ENCODE measurements at regions not wholly inside any gene's neighbourhood (a gene's known extent, or its start where the extent isn't known, plus 50 kb on each side); places are given as distances from the start of the nearest gene placed in this dataset.

DNA sequence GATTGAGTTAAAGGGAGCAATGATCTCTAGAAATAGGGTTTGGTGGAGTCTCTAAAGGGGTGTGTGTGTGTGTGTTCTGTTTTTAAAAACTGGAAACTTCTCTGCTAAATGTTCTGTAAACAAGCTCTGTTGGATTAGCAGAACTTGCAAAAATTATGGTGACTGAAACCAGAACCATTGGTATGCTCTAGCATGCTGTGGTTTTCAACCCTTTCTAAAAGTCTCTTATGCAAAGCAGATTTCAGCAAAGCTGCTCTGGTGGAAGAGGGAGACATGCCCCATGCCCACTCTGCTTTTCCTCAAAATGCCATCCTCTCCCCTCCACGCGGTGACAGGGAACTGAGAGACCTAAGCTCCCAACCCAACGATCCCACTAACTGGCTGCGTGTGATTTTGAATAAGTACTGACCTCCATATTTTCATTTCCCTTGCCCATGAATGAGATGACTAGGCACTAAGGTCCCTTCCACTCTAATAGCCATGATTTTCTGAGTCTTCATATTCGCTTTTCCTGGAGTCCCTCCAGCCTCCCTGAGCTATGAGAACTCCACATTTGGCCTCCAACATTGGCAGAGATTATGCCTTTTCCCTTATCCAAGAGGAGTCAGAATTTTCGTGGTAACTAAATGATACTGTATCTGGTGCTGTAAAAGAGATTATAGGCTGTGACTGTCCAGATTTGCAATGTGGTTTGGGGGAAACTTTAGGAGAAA lies 117.3 kb upstream of the PALS2 start (continued):
- TF ChIP-seq CBFB (IDR thresholded peaks at IDR 0.05; ENCODE audit: low read depth) (no peak), RELA (IDR thresholded peaks at IDR 0.05; ENCODE audit: borderline replicate concordance, partially characterized antibody) (no peak), TARDBP (IDR thresholded peaks at IDR 0.05; ENCODE audit: borderline replicate concordance) (no peak)
- TF ChIP-seq, protein P1, sequence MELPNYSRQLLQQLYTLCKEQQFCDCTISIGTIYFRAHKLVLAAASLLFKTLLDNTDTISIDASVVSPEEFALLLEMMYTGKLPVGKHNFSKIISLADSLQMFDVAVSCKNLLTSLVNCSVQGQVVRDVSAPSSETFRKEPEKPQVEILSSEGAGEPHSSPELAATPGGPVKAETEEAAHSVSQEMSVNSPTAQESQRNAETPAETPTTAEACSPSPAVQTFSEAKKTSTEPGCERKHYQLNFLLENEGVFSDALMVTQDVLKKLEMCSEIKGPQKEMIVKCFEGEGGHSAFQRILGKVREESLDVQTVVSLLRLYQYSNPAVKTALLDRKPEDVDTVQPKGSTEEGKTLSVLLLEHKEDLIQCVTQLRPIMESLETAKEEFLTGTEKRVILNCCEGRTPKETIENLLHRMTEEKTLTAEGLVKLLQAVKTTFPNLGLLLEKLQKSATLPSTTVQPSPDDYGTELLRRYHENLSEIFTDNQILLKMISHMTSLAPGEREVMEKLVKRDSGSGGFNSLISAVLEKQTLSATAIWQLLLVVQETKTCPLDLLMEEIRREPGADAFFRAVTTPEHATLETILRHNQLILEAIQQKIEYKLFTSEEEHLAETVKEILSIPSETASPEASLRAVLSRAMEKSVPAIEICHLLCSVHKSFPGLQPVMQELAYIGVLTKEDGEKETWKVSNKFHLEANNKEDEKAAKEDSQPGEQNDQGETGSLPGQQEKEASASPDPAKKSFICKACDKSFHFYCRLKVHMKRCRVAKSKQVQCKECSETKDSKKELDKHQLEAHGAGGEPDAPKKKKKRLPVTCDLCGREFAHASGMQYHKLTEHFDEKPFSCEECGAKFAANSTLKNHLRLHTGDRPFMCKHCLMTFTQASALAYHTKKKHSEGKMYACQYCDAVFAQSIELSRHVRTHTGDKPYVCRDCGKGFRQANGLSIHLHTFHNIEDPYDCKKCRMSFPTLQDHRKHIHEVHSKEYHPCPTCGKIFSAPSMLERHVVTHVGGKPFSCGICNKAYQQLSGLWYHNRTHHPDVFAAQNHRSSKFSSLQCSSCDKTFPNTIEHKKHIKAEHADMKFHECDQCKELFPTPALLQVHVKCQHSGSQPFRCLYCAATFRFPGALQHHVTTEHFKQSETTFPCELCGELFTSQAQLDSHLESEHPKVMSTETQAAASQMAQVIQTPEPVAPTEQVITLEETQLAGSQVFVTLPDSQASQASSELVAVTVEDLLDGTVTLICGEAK (IDR thresholded peaks at IDR 0.05; ENCODE audit: borderline replicate concordance): no peak

- intact Hi-C loops (cut with micrococcal nuclease; ENCODE audit: unreplicated experiment): no loop called here
- H4K20me1 ChIP-seq (ENCODE audit: control insufficient read depth, insufficient read depth): no peaks in the 10 kb centered on the region
- ChIA-PET SMC1A (ENCODE audit: uncharacterized antibody, unreplicated experiment) (interaction anchor here (1.5 kb wide), 1 partner anchor 486 kb away, joined by 3 read pairs; no protein-coding TSS in a partner anchor), POLR2A (no interaction called here), CTCF (interaction anchor here (1.8 kb wide), 1 partner anchor 138 kb away, joined by 4 read pairs; no protein-coding TSS in a partner anchor), RAD21 (ENCODE audit: unreplicated experiment) (no interaction called here)
- BruUV-seq (replicated peaks): no TSS peak
- no peaks in the 10 kb centered on the region for H3K36me3 ChIP-seq (ENCODE audit: control insufficient read depth in 2 of 2, insufficient read depth in 2 of 2, low read length in 1 of 2)
- H3K4me1 ChIP-seq (ENCODE audit: control insufficient read depth, insufficient read depth, low read length): peaks cover 19% of the 10 kb centered on the region; the same call in 1 of the 2 replicates
- no peaks in the 10 kb centered on the region for H3K79me2 ChIP-seq (ENCODE audit: control insufficient read depth, insufficient read depth, low read length)
- H2AFZ ChIP-seq (ENCODE audit: control insufficient read depth, low read depth, low read length): no peak overlapping the region
- H3K9ac ChIP-seq (ENCODE audit: control insufficient read depth, insufficient read depth, low read length): no peak overlapping the region
- H3K4me3 ChIP-seq: no peak overlapping the region
- H3K4me2 ChIP-seq (ENCODE audit: control insufficient read depth, insufficient read depth): peak overlapping the region; percentile 86; the same call in 1 of the 2 replicates
- peak; percentile 72 for ATAC-seq
- H3K9me3 ChIP-seq (replicated peaks; ENCODE audit: control insufficient read depth, insufficient read depth, low read length): no peaks in the 10 kb centered on the region
- WGBS (ENCODE audit: insufficient coverage, insufficient replicate concordance, low lambda C conversion rate, missing lambda C conversion rate): 37% methylated on average over 4 of the region's 4 CpGs
- DNase-seq (ENCODE audit: low read depth, low spot score): no peak
- in situ Hi-C loops (cut with MboI): no loop called here
- no peak overlapping the region for H3K27ac ChIP-seq (ENCODE audit: control insufficient read depth, insufficient read depth)
- FAIRE-seq: no peak
- peaks cover 0 to 4% of the 10 kb centered on the region in 2 experiments; a peak in 1 of 4 replicates for H3K27me3 ChIP-seq (replicated peaks in 1 of 2; ENCODE audit: control insufficient read depth in 2 of 2, insufficient read depth in 2 of 2, low read length in 1 of 2)
- TF ChIP-seq ZNF217 (IDR thresholded peaks at IDR 0.05) (no peak), SKIL (IDR thresholded peaks at IDR 0.05; ENCODE audit: low read depth, poor library complexity, severe bottlenecking) (no peak), ZNF384 (IDR thresholded peaks at IDR 0.05; ENCODE audit: borderline replicate concordance, low read depth, low read length) (no peak), FOXK2 (IDR thresholded peaks at IDR 0.05) (no peak), SIX5 (IDR thresholded peaks at IDR 0.05; ENCODE audit: low read depth, low read length, severe bottlenecking) (no peak), RCOR1 (conservative IDR thresholded peaks at IDR 0.05; ENCODE audit: low read depth, low read length) (no peak), SIN3A (IDR thresholded peaks at IDR 0.05; ENCODE audit: low read depth, low read length) (no peak), IRF5 (IDR thresholded peaks at IDR 0.05; ENCODE audit: borderline replicate concordance) (no peak)
These were observed 116.6 kb upstream of the PALS2 start for GRCh38 chr7:24456526-24457218.

Measured in GM12878 (cell line).